ENCODE measurements at regions not wholly inside any gene's neighbourhood (a gene's known extent, or its start where the extent isn't known, plus 50 kb on each side); places are given as distances from the start of the nearest gene placed in this dataset.

DNA sequence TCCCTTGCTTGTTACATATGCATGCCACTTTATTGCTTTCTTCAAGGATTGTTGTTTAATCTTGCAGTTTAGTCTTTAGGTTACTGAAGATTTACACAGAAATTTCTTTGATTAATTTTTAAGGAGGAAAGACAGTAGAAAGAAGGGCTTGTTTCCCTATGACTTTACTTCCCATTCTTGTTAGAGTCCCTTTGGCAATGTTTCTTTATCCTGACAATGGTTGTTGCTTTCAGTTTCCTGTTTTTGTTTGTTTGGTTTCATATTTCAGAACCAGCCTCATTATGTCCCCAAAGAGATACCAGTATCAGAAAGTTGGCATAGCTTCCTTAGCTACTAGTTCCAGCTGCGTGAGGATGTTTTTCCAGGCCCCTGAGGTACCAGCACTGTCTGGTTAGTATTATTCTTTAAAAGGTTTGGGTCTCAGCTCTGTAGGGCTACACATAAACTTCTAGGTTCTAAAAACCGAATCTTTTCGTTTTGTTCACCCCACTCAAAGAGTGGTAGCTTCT, 61.3 kb upstream of the UNC5C start:
- Histone ChIP-seq H3K9ac (no peak overlapping the region), H3K4me2 (no peak overlapping the region), H3K9me3 (no peaks in the 10 kb centered on the region), H3K79me2 (ENCODE audit: insufficient read depth) (no peaks in the 10 kb centered on the region), H3K9me2 (no peaks in the 10 kb centered on the region), H3K27me3 (ENCODE audit: insufficient read depth) (no peaks in the 10 kb centered on the region), H3K4me1 (ENCODE audit: control insufficient read depth in 1 of 2, insufficient read depth in 2 of 2, low read depth in 1 of 2, low read length in 1 of 2) (no peaks in the 10 kb centered on the region), H3K36me3 (replicated peaks in 1 of 2; ENCODE audit: control insufficient read depth in 1 of 2, insufficient read depth in 2 of 2, low read length in 1 of 2) (no peaks in the 10 kb centered on the region), H3K27ac (ENCODE audit: low read depth in 2 of 2, low read length in 1 of 2) (no peak overlapping the region), H3K4me3 (ENCODE audit: low read depth in 2 of 2, low read length in 1 of 2) (no peak overlapping the region), H3F3A (replicated peaks; ENCODE audit: insufficient read depth) (no peaks in the 10 kb centered on the region), H4K20me1 (ENCODE audit: insufficient read depth) (no peaks in the 10 kb centered on the region), H2AFZ (ENCODE audit: low read depth) (no peak overlapping the region)
- 70% methylated on average over 3 of the region's 3 CpGs for WGBS (ENCODE audit: low lambda C conversion rate)
- ChIA-PET CTCF (no interaction called here), POLR2A (no interaction called here)
- no peak for DNase-seq
- TF ChIP-seq FOSL2 (IDR thresholded peaks at IDR 0.05; ENCODE audit: borderline replicate concordance, low read depth) (no peak), RFX5 (IDR thresholded peaks at IDR 0.05; ENCODE audit: low read length) (no peak), SMC3 (IDR thresholded peaks at IDR 0.05; ENCODE audit: low read depth, low read length) (no peak), GATA2 (CRISPR knock-in tag; IDR thresholded peaks at IDR 0.05) (no peak), TEAD4 (IDR thresholded peaks at IDR 0.05; ENCODE audit: borderline replicate concordance, insufficient read depth) (no peak), TCF12 (IDR thresholded peaks at IDR 0.05) (no peak), ELF1 (IDR thresholded peaks at IDR 0.05) (no peak), EZH2phosphoT487 (IDR thresholded peaks at IDR 0.05; ENCODE audit: borderline replicate concordance, low read depth) (no peak)
- TF ChIP-seq, protein P1, sequence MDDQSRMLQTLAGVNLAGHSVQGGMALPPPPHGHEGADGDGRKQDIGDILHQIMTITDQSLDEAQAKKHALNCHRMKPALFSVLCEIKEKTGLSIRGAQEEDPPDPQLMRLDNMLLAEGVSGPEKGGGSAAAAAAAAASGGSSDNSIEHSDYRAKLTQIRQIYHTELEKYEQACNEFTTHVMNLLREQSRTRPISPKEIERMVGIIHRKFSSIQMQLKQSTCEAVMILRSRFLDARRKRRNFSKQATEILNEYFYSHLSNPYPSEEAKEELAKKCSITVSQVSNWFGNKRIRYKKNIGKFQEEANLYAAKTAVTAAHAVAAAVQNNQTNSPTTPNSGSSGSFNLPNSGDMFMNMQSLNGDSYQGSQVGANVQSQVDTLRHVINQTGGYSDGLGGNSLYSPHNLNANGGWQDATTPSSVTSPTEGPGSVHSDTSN (IDR thresholded peaks at IDR 0.05), result no peak
- TF ChIP-seq, protein P2, sequence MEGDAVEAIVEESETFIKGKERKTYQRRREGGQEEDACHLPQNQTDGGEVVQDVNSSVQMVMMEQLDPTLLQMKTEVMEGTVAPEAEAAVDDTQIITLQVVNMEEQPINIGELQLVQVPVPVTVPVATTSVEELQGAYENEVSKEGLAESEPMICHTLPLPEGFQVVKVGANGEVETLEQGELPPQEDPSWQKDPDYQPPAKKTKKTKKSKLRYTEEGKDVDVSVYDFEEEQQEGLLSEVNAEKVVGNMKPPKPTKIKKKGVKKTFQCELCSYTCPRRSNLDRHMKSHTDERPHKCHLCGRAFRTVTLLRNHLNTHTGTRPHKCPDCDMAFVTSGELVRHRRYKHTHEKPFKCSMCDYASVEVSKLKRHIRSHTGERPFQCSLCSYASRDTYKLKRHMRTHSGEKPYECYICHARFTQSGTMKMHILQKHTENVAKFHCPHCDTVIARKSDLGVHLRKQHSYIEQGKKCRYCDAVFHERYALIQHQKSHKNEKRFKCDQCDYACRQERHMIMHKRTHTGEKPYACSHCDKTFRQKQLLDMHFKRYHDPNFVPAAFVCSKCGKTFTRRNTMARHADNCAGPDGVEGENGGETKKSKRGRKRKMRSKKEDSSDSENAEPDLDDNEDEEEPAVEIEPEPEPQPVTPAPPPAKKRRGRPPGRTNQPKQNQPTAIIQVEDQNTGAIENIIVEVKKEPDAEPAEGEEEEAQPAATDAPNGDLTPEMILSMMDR (IDR thresholded peaks at IDR 0.05), result no peak

DNA sequence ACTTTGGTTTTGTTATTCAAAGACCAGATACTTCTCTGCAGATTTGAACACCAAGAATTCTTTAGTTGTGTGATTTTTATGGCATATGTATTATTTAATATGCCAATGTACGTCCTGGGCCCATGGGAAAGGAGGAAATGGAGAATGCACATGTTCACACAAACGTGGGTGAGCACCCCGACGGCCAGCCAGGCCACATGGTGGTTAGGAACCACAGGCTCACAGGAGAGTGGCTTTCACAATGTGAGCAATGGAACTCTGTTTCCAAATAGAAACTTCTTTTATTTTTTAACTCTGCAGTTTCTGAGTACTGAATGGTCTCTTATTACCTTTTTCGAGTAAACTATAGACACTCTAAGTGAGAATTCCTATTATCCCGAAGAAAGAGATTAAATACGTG, 58.0 kb upstream of the UNC5C start:
- ChIA-PET POLR2A (no interaction called here), CTCF (no interaction called here)
- no peak overlapping the region for H3K4me2 ChIP-seq
- H3F3A ChIP-seq (replicated peaks; ENCODE audit: insufficient read depth), result no peaks in the 10 kb centered on the region
- TF ChIP-seq SIN3A (IDR thresholded peaks at IDR 0.05; ENCODE audit: borderline replicate concordance, low read depth, low read length) (no peak), POLR2AphosphoS5 (IDR thresholded peaks at IDR 0.05; ENCODE audit: low read depth, low read length) (no peak), RFX5 (IDR thresholded peaks at IDR 0.05; ENCODE audit: low read length) (no peak), SMC3 (IDR thresholded peaks at IDR 0.05; ENCODE audit: low read depth, low read length) (no peak), GATA2 (CRISPR knock-in tag; IDR thresholded peaks at IDR 0.05) (no peak), NFIC (IDR thresholded peaks at IDR 0.05; ENCODE audit: borderline replicate concordance) (no peak), YY1 (IDR thresholded peaks at IDR 0.05; ENCODE audit: low read depth) (no peak), FOSL2 (IDR thresholded peaks at IDR 0.05; ENCODE audit: borderline replicate concordance, low read depth) (no peak)
- TF ChIP-seq, protein P3, sequence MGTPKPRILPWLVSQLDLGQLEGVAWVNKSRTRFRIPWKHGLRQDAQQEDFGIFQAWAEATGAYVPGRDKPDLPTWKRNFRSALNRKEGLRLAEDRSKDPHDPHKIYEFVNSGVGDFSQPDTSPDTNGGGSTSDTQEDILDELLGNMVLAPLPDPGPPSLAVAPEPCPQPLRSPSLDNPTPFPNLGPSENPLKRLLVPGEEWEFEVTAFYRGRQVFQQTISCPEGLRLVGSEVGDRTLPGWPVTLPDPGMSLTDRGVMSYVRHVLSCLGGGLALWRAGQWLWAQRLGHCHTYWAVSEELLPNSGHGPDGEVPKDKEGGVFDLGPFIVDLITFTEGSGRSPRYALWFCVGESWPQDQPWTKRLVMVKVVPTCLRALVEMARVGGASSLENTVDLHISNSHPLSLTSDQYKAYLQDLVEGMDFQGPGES (IDR thresholded peaks at IDR 0.05; ENCODE audit: low read depth, low read length), result no peak
- TF ChIP-seq, protein P4, sequence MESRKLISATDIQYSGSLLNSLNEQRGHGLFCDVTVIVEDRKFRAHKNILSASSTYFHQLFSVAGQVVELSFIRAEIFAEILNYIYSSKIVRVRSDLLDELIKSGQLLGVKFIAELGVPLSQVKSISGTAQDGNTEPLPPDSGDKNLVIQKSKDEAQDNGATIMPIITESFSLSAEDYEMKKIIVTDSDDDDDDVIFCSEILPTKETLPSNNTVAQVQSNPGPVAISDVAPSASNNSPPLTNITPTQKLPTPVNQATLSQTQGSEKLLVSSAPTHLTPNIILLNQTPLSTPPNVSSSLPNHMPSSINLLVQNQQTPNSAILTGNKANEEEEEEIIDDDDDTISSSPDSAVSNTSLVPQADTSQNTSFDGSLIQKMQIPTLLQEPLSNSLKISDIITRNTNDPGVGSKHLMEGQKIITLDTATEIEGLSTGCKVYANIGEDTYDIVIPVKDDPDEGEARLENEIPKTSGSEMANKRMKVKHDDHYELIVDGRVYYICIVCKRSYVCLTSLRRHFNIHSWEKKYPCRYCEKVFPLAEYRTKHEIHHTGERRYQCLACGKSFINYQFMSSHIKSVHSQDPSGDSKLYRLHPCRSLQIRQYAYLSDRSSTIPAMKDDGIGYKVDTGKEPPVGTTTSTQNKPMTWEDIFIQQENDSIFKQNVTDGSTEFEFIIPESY (IDR thresholded peaks at IDR 0.05; ENCODE audit: borderline replicate concordance, low read depth), result no peak
- TF ChIP-seq, protein P5, sequence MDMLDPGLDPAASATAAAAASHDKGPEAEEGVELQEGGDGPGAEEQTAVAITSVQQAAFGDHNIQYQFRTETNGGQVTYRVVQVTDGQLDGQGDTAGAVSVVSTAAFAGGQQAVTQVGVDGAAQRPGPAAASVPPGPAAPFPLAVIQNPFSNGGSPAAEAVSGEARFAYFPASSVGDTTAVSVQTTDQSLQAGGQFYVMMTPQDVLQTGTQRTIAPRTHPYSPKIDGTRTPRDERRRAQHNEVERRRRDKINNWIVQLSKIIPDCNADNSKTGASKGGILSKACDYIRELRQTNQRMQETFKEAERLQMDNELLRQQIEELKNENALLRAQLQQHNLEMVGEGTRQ (IDR thresholded peaks at IDR 0.05; ENCODE audit: borderline replicate concordance, low read depth, low read length), result no peak
- TF ChIP-seq, protein P6, sequence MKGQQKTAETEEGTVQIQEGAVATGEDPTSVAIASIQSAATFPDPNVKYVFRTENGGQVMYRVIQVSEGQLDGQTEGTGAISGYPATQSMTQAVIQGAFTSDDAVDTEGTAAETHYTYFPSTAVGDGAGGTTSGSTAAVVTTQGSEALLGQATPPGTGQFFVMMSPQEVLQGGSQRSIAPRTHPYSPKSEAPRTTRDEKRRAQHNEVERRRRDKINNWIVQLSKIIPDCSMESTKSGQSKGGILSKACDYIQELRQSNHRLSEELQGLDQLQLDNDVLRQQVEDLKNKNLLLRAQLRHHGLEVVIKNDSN (IDR thresholded peaks at IDR 0.05; ENCODE audit: borderline replicate concordance, low read depth), result no peak
- TF ChIP-seq, protein P7, sequence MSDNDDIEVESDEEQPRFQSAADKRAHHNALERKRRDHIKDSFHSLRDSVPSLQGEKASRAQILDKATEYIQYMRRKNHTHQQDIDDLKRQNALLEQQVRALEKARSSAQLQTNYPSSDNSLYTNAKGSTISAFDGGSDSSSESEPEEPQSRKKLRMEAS (IDR thresholded peaks at IDR 0.05; ENCODE audit: low read depth), result no peak
- no peaks in the 10 kb centered on the region for H3K4me1 ChIP-seq (ENCODE audit: control insufficient read depth in 1 of 2, insufficient read depth in 2 of 2, low read depth in 1 of 2, low read length in 1 of 2)
- H3K79me2 ChIP-seq (ENCODE audit: insufficient read depth), result no peaks in the 10 kb centered on the region
- H3K36me3 ChIP-seq (replicated peaks in 1 of 2; ENCODE audit: control insufficient read depth in 1 of 2, insufficient read depth in 2 of 2, low read length in 1 of 2), result no peaks in the 10 kb centered on the region
- H3K9me3 ChIP-seq, result no peaks in the 10 kb centered on the region
- H3K4me3 ChIP-seq (ENCODE audit: low read depth in 2 of 2, low read length in 1 of 2), result no peak overlapping the region
- H3K9ac ChIP-seq, result no peak overlapping the region
- DNase-seq, result no peak
- H4K20me1 ChIP-seq (ENCODE audit: insufficient read depth), result no peaks in the 10 kb centered on the region
- no peak overlapping the region for H2AFZ ChIP-seq (ENCODE audit: low read depth)
- H3K9me2 ChIP-seq, result no peaks in the 10 kb centered on the region
- H3K27ac ChIP-seq (ENCODE audit: low read depth in 2 of 2, low read length in 1 of 2), result no peak overlapping the region
- H3K27me3 ChIP-seq (ENCODE audit: insufficient read depth), result no peaks in the 10 kb centered on the region
- WGBS (ENCODE audit: low lambda C conversion rate), result 80% methylated on average over 7 of the region's 7 CpGs

Data from SK-N-SH (cell line).